ENCODE measurements at regions not wholly inside any gene's neighbourhood (a gene's known extent, or its start where the extent isn't known, plus 50 kb on each side); places are given as distances from the start of the nearest gene placed in this dataset.
"Not testable (repeated sequence)": the region's sequence is repeated elsewhere in the genome, so short reads cannot be mapped to it uniquely, and the experiment has no call there.

- Mint-ChIP-seq H3K36me3 (ENCODE audit: low read depth) (no peaks in the 10 kb centered on the region), H3K4me1 (ENCODE audit: low read depth) (no peaks in the 10 kb centered on the region), H3K27ac (no peak overlapping the region), H3K9me3 (peaks cover 26% of the 10 kb centered on the region), H3K27me3 (ENCODE audit: low read depth) (no peaks in the 10 kb centered on the region), H3K4me3 (no peak overlapping the region)
- DNase-seq (ENCODE audit: low spot score), result no peak
Observed at GRCh38 chr7:69276011-69276729, 322.1 kb upstream of the AUTS2 start.

- Mint-ChIP-seq H3K9me3 (peaks cover 31% of the 10 kb centered on the region), H3K4me1 (ENCODE audit: low read depth) (no peaks in the 10 kb centered on the region), H3K27ac (no peak overlapping the region), H3K36me3 (ENCODE audit: low read depth) (no peaks in the 10 kb centered on the region), H3K4me3 (no peak overlapping the region), H3K27me3 (ENCODE audit: low read depth) (no peaks in the 10 kb centered on the region)
- no peak for DNase-seq (ENCODE audit: low spot score)
Observed at GRCh38 chr7:69277366-69277765, 320.9 kb upstream of the AUTS2 start.

DNA sequence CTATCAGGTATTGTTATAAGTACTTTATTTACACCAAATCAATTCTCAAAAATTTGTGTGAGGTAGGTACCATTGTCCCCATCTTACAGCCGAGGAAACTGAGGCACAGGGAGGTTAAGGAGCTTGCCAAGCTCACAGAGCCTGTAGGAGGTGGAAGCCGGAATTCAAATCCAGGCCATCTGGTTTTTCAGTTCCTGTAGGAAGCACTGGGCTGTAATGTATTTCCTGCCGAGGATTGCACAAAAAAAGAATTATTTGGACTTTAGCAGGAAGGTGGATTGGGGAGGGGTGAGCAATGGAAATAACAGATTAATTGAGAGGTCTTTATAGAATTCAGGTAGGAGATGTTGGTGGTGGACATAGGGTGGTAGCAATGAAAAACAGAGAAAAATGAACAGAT is 315.3 kb upstream of the AUTS2 start:
- Mint-ChIP-seq H3K4me1 (ENCODE audit: low read depth) (no peaks in the 10 kb centered on the region), H3K36me3 (ENCODE audit: low read depth) (no peaks in the 10 kb centered on the region), H3K4me3 (no peak overlapping the region), H3K9me3 (peaks cover 52% of the 10 kb centered on the region), H3K27ac (no peak overlapping the region), H3K27me3 (ENCODE audit: low read depth) (no peaks in the 10 kb centered on the region)
- DNase-seq (ENCODE audit: low spot score), result no peak

- Mint-ChIP-seq H3K27ac (no peak overlapping the region), H3K36me3 (ENCODE audit: low read depth) (no peaks in the 10 kb centered on the region), H3K27me3 (ENCODE audit: low read depth) (no peaks in the 10 kb centered on the region), H3K4me3 (no peak overlapping the region), H3K9me3 (peaks cover 50% of the 10 kb centered on the region), H3K4me1 (ENCODE audit: low read depth) (no peaks in the 10 kb centered on the region)
- no peak for DNase-seq (ENCODE audit: low spot score)
Observed at GRCh38 chr7:69283421-69283820, 314.9 kb upstream of the AUTS2 start.

DNA sequence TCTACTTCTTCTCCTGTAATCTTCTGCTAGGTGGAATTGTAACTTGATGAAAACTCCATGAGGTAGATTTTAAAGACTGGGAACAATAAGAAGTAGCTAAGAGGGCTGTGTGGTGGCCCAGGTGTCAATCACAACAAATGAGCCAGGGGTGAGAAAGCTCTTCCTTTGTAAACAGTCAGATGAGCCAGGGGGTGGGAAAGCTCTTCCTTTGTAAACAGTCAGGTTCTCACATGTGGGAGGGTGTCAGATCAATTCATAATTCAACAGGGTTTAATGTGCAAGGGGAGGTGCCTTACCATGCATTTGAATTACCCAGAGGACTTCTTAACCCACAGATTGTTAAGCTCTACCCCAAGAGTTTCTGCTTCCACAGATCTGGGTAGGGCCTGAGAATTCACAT is 312.4 kb upstream of the AUTS2 start:
- Mint-ChIP-seq H3K4me1 (ENCODE audit: low read depth) (no peaks in the 10 kb centered on the region), H3K36me3 (ENCODE audit: low read depth) (no peaks in the 10 kb centered on the region), H3K9me3 (peaks cover 37% of the 10 kb centered on the region), H3K27me3 (ENCODE audit: low read depth) (no peaks in the 10 kb centered on the region), H3K4me3 (no peak overlapping the region), H3K27ac (no peak overlapping the region)
- DNase-seq (ENCODE audit: low spot score), result no peak

DNA sequence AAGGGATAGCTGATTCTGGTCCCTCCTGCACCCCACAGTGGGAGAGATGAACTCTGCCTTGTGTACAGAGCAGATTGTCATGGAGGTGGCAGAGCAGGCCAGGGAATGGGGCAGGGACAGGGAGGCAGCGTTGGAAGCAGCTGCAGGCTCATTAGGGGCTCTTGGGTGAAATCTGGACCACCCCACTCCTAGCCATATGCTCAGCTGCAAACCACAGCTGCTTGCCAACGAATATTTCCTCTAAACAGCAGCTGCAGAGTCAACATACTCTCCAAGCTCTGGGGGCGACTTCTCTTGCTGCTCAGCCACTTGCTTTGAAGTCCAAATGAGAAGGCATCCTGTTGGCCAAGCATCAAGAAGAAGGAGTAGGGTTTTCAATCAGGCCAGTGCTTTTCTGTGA is 302.3 kb upstream of the AUTS2 start:
- DNase-seq (ENCODE audit: low spot score), result no peak
- H3K9me3 Mint-ChIP-seq, result peaks cover 33% of the 10 kb centered on the region
- H3K4me3 Mint-ChIP-seq, result no peak overlapping the region
- no peaks in the 10 kb centered on the region for H3K27me3 Mint-ChIP-seq (ENCODE audit: low read depth)
- no peaks in the 10 kb centered on the region for H3K36me3 Mint-ChIP-seq (ENCODE audit: low read depth)
- no peak overlapping the region for H3K27ac Mint-ChIP-seq
- H3K4me1 Mint-ChIP-seq (ENCODE audit: low read depth), result no peaks in the 10 kb centered on the region

GRCh38 chr7:69301253-69301652 is 297.0 kb upstream of the AUTS2 start:
- Mint-ChIP-seq H3K27ac (no peak overlapping the region), H3K27me3 (ENCODE audit: low read depth) (no peaks in the 10 kb centered on the region), H3K4me1 (ENCODE audit: low read depth) (no peaks in the 10 kb centered on the region), H3K36me3 (ENCODE audit: low read depth) (no peaks in the 10 kb centered on the region), H3K9me3 (peaks cover 38% of the 10 kb centered on the region), H3K4me3 (no peak overlapping the region)
- DNase-seq (ENCODE audit: low spot score), result no peak

- no peaks in the 10 kb centered on the region for H3K27me3 Mint-ChIP-seq (ENCODE audit: low read depth)
- no peaks in the 10 kb centered on the region for H3K4me1 Mint-ChIP-seq (ENCODE audit: low read depth)
- no peak overlapping the region for H3K27ac Mint-ChIP-seq
- DNase-seq (ENCODE audit: low spot score), result no peak
- no peaks in the 10 kb centered on the region for H3K36me3 Mint-ChIP-seq (ENCODE audit: low read depth)
- H3K9me3 Mint-ChIP-seq, result peaks cover 16% of the 10 kb centered on the region
- H3K4me3 Mint-ChIP-seq, result no peak overlapping the region
Observed at GRCh38 chr7:69309601-69310000, 288.7 kb upstream of the AUTS2 start.

GRCh38 chr7:69311489-69311888 is 286.8 kb upstream of the AUTS2 start:
- H3K4me3 Mint-ChIP-seq, result no peak overlapping the region
- no peaks in the 10 kb centered on the region for H3K4me1 Mint-ChIP-seq (ENCODE audit: low read depth)
- no peaks in the 10 kb centered on the region for H3K27me3 Mint-ChIP-seq (ENCODE audit: low read depth)
- DNase-seq (ENCODE audit: low spot score), result no peak
- H3K36me3 Mint-ChIP-seq (ENCODE audit: low read depth), result no peaks in the 10 kb centered on the region
- H3K27ac Mint-ChIP-seq, result no peak overlapping the region
- peaks cover 19% of the 10 kb centered on the region for H3K9me3 Mint-ChIP-seq

- H3K4me1 Mint-ChIP-seq (ENCODE audit: low read depth); DNase-seq (ENCODE audit: low spot score); H3K4me3 Mint-ChIP-seq; H3K36me3 Mint-ChIP-seq (ENCODE audit: low read depth); H3K27ac Mint-ChIP-seq; H3K27me3 Mint-ChIP-seq (ENCODE audit: low read depth): not testable (repeated sequence)
- peaks cover 29% of the 10 kb centered on the region for H3K9me3 Mint-ChIP-seq
Observed at GRCh38 chr7:69313852-69314251, 284.4 kb upstream of the AUTS2 start.

GRCh38 chr7:69318794-69319193 is 279.5 kb upstream of the AUTS2 start:
- H3K4me3 Mint-ChIP-seq, result no peak overlapping the region
- no peaks in the 10 kb centered on the region for H3K27me3 Mint-ChIP-seq (ENCODE audit: low read depth)
- H3K27ac Mint-ChIP-seq, result no peak overlapping the region
- DNase-seq (ENCODE audit: low spot score), result no peak
- no peaks in the 10 kb centered on the region for H3K36me3 Mint-ChIP-seq (ENCODE audit: low read depth)
- H3K4me1 Mint-ChIP-seq (ENCODE audit: low read depth), result no peaks in the 10 kb centered on the region
- H3K9me3 Mint-ChIP-seq, result peaks cover 28% of the 10 kb centered on the region

DNA sequence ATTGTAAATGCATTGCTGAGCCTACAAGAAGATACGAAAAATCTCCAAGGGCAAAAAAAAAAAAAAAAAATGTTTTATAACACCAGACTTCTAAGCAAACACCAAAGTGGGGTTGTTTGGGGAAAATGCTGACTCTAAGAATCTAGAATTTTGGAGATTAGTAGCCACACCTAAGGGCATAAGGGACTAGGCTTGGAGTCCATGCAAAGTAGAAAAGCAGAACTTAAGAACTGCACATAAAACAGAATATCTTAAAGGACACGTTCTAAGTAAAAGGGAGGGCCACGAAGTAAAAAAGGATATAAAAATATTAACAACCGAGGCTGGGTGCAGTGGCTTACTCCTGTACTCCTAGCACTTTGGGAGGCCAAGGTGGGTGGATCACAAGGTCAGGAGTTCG is 269.8 kb upstream of the AUTS2 start:
- peaks cover 26% of the 10 kb centered on the region for H3K9me3 Mint-ChIP-seq
- no peaks in the 10 kb centered on the region for H3K36me3 Mint-ChIP-seq (ENCODE audit: low read depth)
- H3K4me1 Mint-ChIP-seq (ENCODE audit: low read depth), result no peaks in the 10 kb centered on the region
- H3K4me3 Mint-ChIP-seq, result no peak overlapping the region
- DNase-seq (ENCODE audit: low spot score), result no peak
- no peak overlapping the region for H3K27ac Mint-ChIP-seq
- H3K27me3 Mint-ChIP-seq (ENCODE audit: low read depth), result no peaks in the 10 kb centered on the region

- Mint-ChIP-seq H3K4me3 (no peak overlapping the region), H3K27me3 (ENCODE audit: low read depth) (no peaks in the 10 kb centered on the region), H3K4me1 (ENCODE audit: low read depth) (no peaks in the 10 kb centered on the region), H3K27ac (no peak overlapping the region), H3K9me3 (peaks cover 25% of the 10 kb centered on the region), H3K36me3 (ENCODE audit: low read depth) (no peaks in the 10 kb centered on the region)
- no peak for DNase-seq (ENCODE audit: low spot score)
Observed at GRCh38 chr7:69334701-69335100, 263.6 kb upstream of the AUTS2 start.

DNA sequence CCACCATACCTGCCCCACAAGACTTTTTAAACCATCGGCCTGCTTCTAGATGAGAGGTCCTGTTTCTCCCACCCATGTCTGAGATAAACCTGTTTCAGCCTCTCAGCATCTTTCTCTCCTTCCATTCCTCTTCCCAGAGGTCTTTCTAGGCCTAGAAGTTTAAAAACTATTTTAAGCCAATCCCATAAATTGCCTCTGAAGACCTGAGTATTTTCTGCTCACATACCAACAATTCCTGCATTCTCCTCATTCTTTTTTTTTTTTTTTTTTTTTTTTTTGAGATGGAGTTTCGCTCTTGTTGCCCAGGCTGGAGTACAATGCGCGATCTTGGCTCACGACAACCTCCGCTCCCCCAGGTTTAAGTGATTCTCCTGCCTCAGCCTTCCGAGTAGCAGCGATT is 262.9 kb upstream of the AUTS2 start:
- Mint-ChIP-seq H3K4me1 (ENCODE audit: low read depth) (no peaks in the 10 kb centered on the region), H3K27ac (no peak overlapping the region), H3K4me3 (no peak overlapping the region), H3K9me3 (peaks cover 24% of the 10 kb centered on the region), H3K36me3 (ENCODE audit: low read depth) (no peaks in the 10 kb centered on the region), H3K27me3 (ENCODE audit: low read depth) (no peaks in the 10 kb centered on the region)
- no peak for DNase-seq (ENCODE audit: low spot score)

GRCh38 chr7:69336976-69337375 is 261.3 kb upstream of the AUTS2 start:
- H3K27ac Mint-ChIP-seq, result no peak overlapping the region
- no peak for DNase-seq (ENCODE audit: low spot score)
- H3K4me1 Mint-ChIP-seq (ENCODE audit: low read depth), result no peaks in the 10 kb centered on the region
- H3K9me3 Mint-ChIP-seq, result peaks cover 20% of the 10 kb centered on the region
- H3K4me3 Mint-ChIP-seq, result no peak overlapping the region
- no peaks in the 10 kb centered on the region for H3K36me3 Mint-ChIP-seq (ENCODE audit: low read depth)
- H3K27me3 Mint-ChIP-seq (ENCODE audit: low read depth), result no peaks in the 10 kb centered on the region
